ENCODE measurements at regions not wholly inside any gene's neighbourhood (a gene's known extent, or its start where the extent isn't known, plus 50 kb on each side); places are given as distances from the start of the nearest gene placed in this dataset.
A peak's percentile ranks its signal among the peaks of the same experiment; 100 is the strongest.
"Not testable (repeated sequence)": the region's sequence is repeated elsewhere in the genome, so short reads cannot be mapped to it uniquely, and the experiment has no call there.

DNA sequence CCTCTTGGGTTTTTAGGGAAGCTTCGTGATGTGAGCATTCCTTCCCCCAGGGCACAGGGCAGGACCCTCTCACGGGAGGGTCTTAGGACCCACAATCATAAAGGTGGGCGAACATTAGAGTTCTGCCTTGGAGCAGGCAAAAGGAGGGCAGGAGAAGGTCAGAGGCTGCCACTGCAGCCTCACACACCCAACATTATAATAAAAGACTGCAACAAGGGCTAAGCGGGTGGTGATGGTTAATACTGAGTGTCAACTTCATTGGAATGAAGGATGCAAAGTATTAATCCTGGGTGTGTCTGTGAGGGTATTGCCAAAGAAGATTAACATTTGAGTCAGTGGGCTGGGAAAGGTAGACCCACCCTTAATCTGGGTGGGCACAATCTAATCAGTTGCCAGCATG lies 206.6 kb upstream of the C2CD4B start:
- DNase-seq (ENCODE audit: low read depth) = not testable (repeated sequence)

DNA sequence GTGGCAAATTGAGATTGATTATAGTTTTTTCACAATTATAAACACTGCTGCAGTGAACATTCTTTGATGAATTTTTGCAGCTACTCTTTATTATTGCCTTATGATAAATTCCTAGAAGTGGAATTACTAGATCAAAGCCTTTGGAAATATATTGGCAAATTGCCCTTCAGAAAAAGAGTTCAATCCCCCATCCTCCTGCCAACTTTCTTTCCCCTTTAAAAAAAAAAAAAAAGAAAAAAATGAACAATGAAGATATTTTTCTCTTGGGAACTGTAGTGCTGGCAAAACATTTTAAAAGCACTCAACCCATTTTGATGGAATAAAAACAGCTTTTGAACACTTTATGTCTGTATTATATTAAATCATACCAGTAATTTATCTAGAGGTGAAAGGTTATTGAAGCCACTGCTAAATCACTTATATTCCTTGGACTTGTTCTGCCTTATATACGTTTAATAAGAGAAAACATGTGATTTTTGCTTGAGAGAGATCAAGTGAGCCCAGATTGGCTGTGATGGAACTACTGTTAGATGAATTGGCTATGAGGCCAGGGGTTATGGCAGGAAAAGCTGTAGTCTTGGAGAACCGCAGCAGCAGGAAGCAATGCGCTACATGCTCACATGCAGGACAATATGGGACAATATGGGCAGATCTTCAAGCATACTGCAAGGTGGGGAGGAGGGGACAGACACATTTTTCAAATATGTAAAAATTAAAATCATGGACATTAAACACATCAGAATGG lies 212.8 kb upstream of the C2CD4B start:
- no peak for DNase-seq (ENCODE audit: low read depth)

DNA sequence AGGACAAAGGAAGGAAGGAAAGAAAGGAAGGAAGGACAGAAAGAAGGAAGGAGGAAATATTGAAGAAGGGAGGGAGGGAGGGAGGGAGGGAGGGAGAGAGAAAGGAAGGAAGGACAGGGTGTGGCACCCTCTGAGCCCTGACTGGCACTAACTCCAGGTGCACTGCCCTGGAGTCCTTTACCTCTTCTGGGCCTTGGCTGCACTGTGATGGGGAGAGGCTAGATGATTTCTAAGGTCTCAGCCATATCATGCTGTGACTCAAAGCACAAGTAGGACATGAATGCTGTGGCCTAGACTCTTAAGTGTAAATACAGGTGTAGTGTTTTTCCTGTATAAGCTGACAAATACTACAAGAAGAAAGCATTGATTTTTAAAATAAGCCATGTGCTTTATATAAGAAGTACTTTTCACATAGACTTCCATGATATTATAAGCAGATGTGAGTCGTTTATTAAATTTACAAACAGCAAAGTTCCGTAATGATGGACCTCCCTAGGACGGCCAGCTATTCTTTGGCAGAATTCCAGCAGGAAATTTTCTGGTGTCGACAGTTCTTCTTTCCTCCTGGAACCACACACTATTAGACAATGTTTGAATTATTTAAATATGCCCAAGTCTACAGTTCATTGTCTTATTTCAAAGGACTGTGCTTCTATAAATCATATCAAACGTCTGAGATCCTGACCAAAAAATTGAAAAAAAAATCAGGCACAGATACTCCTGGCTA lies 213.8 kb upstream of the C2CD4B start:
- no peak for DNase-seq (ENCODE audit: low read depth)

DNA sequence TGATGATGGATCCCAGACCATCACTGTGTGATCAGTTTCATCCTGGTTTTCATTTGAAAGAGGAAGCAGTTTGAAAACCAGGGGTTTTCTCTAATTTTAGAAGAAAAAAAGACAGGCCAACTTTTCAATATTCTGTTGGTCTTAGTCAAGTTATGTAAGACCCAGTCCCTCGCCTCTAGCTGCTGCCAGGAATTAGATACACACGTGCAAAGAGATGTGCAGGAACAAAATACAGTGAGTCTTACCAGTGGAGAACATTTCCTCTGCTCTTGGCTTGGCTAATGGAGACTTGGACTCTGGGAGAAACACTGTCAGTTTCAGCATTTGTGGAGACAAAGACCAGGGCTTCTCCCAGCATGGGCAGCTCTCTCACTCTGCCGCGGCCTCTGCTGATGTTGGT lies 214.9 kb upstream of the C2CD4B start:
- no peak for DNase-seq (ENCODE audit: low read depth)

DNA sequence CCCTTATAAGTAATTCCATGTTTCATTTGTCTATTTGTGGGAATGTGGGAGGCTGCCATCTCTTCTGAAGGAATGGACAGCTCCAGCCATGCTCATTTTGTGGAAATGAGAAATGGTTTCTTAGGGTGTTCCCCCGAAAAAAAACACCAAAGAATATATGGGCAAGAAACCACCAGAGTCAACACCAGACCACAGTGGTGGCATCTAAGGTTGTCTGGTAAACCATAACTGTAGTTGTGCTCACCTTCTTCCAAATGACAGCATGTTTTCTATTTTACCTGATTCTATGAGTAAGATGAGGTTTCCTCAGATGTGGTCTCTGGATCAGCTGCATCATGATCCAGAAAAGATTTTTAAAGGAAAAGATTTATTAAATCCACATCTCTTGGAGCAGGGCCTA lies 217.0 kb upstream of the C2CD4B start:
- DNase-seq (ENCODE audit: low read depth) = no peak

DNA sequence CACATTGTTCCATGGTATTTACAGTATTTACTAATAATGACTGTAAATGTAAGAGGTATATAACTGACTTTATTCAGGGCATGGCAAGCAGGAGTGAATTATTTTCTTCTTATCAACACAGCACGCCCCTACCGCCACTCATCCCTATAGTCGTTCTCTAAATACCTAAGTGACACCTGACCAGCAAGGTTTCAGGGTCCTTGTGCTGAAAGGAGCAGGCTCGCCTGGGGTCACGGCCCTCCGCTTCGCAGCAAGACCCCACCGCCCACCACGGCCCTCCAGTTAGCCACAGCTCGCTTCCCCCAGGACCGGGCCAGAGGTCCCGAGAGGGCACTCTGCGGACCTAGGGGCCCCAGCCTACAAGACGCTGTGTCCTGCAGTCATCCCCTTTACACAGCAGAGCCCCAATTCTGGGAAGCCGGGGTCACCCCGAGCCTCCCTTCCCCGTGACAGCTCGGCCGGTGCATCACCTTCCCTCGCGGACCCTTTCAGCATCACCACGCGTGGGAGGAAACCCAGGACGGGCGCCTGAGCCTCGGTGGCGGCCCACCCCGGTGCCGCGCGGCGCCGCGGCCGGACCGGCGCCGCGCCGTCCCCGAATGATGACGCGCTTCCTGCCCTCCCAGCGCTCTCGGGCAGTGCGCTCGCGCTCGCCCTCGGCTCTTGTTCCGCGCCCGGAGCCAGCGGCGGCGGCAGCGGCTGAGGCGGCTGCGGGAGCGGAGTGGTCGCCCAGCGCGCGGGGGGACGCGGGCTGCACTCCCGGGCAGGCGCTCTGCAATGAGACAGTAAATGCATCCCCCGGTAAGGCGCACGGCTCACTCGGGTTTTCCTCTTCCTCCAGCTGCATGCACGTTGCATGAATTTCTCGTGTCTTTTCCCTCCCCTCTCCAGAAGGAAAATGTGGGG lies 225.1 kb upstream of the C2CD4B start, which contains the start of gene TLN2:
TLN2 (plus strand) TSS at position 666 of the 906 bp plus-strand sequence.
- DNase-seq (ENCODE audit: low read depth) = peak; percentile 58

DNA sequence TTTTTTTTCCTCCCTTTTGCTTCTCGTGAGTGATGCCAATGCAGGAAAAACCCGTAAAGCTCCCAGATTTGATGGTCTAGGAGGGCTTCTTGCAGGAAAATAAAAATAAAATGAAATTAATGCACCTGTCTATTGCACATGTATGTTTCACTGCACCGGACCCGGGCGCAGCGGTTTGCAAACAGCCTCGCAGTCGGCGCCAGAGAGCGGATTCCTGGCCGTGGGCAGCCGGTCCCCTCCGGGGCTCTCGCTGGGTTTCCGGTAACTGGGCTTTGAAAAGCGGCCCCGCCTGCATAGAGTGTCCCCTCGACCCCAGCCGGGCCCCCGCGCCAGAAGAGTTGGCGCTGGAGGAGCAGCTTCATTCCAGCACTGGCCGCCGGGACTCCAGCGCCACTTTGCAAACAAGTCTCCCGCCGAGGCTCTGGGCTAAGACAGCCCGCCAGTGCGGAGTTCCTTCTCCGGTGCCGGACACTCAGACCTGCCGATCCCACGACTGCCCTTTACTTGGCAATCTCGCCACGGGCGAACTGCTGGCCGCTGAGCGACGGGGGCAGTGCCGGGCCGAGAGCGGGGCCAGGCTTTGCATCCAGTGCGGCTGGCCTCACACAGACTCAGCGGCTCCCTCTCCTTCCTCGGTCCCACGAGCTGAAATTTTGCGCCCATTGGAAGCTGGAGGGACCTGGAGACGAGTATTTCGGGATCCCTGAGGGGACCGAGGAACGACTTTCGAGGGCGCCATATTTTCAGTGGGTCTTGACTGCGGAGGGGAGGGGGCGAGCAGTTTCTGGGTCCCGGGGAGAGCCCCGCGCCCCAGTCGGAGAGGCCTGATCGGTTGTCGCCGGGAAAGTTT lies 225.9 kb upstream of the C2CD4B start:
- DNase-seq (ENCODE audit: low read depth) = peak; percentile 5

DNA sequence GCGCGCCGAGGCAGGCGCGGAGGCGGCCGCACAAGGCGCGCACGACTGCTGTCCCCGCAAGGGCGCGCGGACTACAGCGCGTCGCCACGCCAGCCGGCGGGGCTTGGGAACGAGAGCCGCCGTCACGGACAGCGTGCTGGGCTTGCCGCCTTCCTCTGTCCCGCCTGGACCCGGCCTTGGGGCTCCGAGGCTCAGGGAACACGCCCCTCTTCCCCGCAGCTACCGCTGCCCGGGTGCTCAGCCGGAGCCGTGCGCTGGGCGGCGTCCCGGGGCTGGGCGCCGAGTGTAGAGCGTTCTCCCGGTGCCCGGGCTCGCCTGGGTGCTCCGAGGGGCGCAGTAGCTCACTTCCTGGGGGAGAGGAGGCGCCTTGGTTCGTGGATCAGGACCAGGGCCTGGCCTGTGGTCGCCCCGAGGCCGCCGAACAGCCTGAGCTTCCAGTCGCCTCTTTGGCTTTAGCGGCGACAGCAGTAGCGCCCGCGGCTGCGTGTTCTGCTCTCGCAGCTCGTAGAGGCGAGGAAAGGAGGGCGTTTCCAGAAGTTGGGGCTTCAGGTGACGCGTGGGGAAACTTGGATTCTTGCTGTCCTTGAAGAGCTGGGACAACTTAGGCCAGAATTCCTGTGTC lies 226.7 kb upstream of the C2CD4B start:
- no peak for DNase-seq (ENCODE audit: low read depth)

DNA sequence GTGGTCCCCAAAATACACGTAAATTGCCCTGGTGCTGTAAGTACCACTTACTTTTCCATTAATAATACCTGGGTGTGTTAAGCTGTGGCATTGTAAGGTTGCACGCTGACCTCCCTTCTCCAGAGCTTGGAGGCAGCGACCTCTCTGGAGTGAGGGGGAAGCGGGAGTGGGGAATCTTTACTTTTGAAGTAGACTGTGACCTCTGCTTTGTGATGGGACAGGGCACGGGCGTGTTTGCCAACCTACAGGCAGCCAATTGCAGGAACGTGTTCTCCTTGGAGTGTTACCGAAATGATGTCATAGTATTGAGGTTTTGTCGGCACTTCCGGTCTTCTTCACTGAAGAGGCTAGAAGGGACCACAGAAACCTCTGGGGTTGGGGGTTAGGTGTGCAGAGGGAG lies 227.3 kb upstream of the C2CD4B start:
- no peak for DNase-seq (ENCODE audit: low read depth)

DNA sequence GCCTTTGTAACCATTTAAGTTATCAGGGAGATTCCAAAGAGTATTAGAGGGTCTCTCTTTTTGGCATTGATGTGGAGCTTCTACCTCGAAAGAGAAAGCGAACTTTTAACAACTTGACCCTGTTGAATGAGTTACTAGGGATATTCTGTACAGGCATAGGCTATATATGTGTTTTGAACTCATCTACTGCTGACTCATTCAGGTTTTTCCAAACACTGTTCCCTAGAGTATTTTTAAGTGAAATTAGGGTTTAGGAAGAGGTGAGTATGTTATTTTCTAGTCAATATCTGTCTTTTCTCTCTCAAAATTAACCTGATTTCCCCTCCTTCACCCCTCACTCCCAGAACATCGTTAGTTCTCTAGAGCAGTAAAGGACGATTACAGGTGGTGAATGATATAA lies 228.1 kb upstream of the C2CD4B start:
- DNase-seq (ENCODE audit: low read depth) = no peak

DNA sequence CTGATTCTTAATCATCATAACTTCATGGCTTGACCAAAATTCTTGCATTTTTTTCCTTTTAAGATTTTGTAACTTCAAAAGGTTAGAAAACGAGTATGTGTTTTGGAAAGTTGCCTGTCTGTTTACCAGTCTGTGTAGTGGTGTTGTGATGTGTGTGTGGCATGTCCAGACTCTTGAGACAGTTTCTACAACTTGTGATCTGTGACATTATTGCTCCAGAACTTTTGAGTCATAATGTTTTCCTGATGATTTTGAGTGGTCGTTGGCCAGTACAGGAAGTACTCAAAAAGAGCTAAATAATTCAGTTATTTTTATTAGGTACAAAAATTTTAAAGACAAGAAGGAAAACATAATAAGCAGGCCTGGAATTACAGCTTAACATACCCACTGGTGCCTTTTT lies 229.0 kb upstream of the C2CD4B start:
- no peak for DNase-seq (ENCODE audit: low read depth)

DNA sequence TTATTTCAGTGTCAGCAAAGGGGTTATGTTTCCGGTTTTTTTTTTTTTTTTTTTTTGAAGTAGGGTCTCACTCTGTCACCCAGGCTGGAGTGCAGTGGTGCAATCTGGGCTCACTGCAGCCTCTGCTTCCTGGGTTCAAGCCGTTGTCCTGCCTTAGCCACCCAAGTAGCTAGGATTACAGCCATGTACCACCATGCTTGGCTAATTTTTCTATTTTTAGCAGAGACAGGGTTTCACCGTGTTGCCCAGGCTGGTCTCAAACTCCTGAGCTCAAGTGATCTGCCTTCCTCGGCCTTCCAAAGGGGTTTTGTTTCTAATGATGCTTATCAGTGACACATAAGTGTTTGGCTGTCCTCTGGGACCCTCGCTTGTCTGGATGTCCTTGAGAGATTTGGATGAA lies 235.7 kb upstream of the C2CD4B start:
- DNase-seq (ENCODE audit: low read depth) = no peak

DNA sequence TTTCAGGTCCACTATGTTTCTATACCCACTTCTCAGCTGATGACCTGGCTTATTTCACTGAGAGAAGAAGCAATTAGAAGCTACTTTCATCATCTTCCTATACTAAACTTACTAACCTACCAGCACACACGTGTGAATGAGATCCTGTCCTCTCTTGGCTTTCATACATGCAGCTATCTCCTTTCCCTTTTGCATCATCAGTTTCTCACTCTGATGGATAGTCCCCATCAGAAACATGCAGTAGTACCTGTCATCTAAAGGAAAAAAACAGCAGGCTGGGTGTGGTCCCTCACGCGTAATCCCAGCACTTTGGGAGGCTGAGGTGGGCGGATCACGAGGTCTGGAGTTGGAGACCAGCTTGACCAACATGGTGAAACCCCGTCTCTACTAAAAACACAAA lies 237.6 kb upstream of the C2CD4B start:
- DNase-seq (ENCODE audit: low read depth) = no peak

DNA sequence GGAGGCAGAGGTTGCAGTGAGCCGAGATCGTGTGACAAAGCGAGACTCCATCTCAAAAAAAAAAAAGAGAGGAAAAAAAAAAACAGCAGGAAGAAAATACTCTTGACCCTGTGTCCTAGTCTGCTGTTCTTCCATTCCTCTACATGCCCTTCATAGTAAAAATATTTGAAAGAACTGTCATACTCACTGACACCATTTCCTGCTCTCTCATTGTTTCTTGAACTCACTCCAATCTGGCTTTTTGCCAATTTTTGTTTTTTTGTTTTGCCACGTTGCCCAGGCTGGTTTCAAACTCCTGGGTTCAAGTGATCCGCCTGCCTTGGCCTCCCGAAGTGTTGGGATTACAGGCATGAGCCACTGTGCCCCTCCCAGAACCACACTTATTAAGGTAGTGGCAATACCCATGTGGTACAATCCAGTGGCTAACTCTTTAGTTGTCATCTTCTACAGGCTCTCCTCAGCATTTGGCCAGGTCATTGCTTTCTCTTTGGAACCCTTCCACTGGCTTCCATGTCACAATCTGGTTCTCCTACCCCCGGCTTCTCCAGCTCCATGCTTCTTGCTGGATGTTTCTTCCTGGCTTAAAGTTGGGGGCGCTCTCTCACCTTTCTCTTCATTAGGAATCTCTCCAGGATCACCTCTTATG lies 238.2 kb upstream of the C2CD4B start:
- DNase-seq (ENCODE audit: low read depth) = no peak

DNA sequence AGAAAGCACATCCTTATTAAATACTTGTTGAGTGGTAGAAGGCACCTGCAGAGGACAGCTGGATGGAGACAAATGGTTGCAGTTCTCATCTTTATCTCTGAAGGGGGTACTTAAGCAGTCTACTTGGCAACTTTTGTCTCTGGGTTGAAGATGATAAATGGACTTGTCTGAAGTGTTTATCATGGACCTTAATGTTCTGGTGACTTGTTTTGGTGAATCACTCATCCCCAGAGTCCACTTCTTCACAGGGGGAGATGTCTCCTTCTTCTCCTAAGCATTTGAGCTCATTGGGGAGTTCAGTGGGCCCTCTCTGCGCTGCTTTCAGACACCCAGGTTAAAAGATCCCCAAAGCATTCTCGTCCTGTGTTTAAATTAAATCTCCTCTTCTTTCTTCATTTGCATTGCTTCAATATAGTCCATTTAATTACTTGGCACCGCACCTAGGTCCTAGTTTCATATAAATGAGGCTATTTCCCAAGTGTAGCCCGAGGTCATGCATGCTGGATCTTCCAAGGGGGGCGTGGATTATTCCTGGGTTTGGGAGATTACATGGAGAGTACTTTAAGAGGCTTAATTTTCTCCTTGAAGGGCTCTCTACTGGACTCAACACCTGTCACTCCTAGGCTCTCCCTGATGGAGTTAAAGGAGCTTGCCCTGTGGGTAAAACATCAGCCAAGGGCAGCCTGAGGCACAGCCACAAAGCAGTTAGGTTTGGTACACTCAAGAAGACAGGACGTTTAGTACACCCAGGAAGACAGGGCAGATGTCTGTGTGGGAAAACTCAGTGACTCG lies 239.3 kb upstream of the C2CD4B start:
- DNase-seq (ENCODE audit: low read depth) = no peak

DNA sequence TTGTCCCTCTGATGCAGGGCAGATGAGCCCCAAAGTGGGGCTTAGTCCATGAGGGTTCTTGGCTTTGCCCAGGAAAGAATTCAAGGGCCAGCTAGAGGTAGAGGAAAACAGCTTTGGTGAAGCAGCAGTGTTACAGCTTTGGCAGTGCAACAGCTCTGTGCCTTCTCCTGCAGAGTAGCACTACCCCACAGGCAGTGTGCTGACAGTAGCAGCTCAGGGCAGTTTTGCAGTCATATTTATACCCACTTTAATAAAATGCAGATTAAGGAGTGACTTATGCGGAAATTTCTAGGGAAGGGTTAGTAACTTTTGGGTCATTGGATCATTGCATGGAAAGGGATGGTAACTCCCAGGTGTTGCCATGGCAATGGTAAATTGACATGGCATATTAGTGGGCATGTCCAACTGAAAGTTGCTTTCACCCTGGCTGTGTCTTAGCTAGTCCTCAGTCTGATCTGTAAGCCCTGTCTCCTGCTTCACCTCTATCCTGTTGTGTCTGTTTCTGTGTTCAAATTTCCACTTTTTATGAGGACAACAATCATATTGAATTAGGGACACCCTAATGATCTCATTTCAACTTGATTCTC lies 241.3 kb upstream of the C2CD4B start:
- DNase-seq (ENCODE audit: low read depth) = no peak

DNA sequence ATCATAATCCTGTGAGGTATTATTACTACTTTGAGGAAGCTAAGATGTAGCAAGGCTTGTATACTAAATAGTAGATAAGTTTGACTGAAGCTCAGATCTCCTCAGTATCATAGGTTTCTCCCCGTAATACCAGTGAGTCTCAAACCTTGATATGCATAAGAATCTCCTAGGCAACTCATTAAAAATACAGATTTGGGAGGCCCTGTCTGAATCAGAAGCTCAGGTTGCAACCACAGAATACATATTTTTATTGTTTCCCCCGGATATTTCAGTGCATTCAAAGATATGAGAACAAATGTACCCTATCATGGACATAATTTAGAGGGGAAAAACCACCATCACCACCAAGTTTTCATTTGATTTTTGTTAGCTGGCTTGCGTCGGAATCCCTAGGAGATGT lies 242.1 kb upstream of the C2CD4B start:
- DNase-seq (ENCODE audit: low read depth) = no peak

DNA sequence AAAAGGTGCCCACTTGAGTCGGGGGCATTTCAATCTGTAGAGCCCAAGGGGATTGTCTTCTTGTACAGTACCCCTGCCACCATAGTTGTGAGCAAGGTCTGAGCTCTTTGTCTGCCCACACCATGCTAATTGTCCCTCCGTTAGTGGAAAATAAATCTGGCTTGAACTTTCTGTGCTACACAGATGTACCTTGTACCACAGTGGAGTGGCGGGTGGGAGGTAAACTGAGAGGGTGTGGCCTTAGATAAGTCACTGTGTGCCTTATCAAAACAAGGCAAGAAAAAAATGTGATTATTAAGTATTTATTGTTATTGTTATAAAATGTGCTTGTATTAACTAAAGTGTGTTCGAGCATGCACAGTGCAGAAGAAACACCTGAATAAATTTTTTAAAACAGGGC lies 242.9 kb upstream of the C2CD4B start:
- DNase-seq (ENCODE audit: low read depth) = no peak

DNA sequence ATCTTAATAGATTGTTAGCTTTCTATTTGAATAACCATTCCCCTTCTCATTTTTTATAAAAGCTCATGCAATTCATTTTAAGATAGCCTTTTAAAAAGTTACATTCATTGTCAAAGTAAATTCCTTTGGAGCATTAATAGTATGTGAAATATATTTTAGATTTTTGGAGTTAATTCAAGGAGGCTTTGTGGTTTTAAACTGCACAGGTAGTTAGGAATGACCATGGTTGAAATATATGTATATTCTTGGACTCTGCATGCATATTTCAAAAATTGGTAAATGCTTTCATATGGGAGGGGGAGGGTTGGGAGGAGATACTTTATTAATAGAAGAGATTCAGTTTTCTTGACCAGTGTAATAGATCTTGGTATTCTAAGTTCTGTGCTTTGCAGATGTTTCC lies 244.4 kb upstream of the C2CD4B start:
- DNase-seq (ENCODE audit: low read depth) = no peak

DNA sequence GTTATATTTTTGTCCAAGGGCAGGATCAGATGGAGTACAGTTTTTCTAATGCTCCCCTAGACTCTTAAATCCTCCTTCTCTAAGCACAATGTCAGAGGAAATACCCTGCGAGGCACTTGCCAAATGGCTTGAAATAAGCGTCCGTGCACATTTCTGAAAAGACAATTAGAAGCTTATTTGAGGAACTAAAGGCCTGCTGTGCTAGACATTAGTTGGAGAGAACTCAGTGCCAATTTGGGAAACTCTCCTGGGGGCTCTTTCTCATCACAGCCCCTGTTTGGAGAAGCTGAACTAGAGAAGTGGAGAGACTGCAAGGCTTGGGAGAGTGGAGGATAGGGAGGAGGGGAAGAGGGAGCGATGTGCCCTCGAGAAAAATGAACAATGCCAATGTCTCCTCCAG lies 247.6 kb upstream of the C2CD4B start:
- DNase-seq (ENCODE audit: low read depth) = no peak
